HEK293T (cell line): ENCODE measurements at regions not wholly inside any gene's neighbourhood (a gene's known extent, or its start where the extent isn't known, plus 50 kb on each side); places are given as distances from the start of the nearest gene placed in this dataset.

Experiments
- CTCF ChIA-PET: fragments of 350-600 bp; formaldehyde crosslinking; extraction: SDS; loops from one replicate; lab custom pipeline; 2021; ENCODE audit warnings: antibody characterized with exemption, inconsistent platforms; lab: Yijun Ruan, JAX
- POLR2A ChIA-PET: fragments of 350-600 bp; formaldehyde crosslinking; extraction: SDS; loops from one replicate; lab custom pipeline; 2020; ENCODE audit warnings: antibody characterized with exemption, inconsistent platforms; lab: Yijun Ruan, JAX
- DNase-seq: peaks from one replicate; pipeline ENCODE4 v3.0.0; 2012; ENCODE audit warnings: mixed read lengths; ENCODE audit errors: extremely low spot score
- ARNT ChIP-seq: fragments of 450-650 bp; IDR thresholded peaks from 2 replicates; pipeline ENCODE4 v1.6.1; 2017; ENCODE audit warnings: mild to moderate bottlenecking
- BHLHE40 ChIP-seq: fragments of 450-650 bp; IDR thresholded peaks from 2 replicates; pipeline ENCODE4 v1.6.1; 2016; ENCODE audit warnings: mild to moderate bottlenecking, moderate library complexity, borderline replicate concordance
- CTBP1 ChIP-seq: fragments of 450-650 bp; IDR thresholded peaks from 2 replicates; pipeline ENCODE4 v1.6.1; 2016; ENCODE audit warnings: borderline replicate concordance
- ELF4 ChIP-seq: fragments of 450-650 bp; IDR thresholded peaks from 2 replicates; pipeline ENCODE4 v1.6.1; 2017; ENCODE audit warnings: antibody characterized with exemption
- FOXA1 ChIP-seq: fragments of 450-650 bp; IDR thresholded peaks from 2 replicates; pipeline ENCODE4 v1.6.1; 2016; ENCODE audit warnings: mild to moderate bottlenecking
- FOXK2 ChIP-seq: fragments of 450-650 bp; IDR thresholded peaks from 2 replicates; pipeline ENCODE4 v1.6.1; 2016; ENCODE audit warnings: mild to moderate bottlenecking
- FOXM1 ChIP-seq: fragments of 450-650 bp; IDR thresholded peaks from 2 replicates; pipeline ENCODE4 v1.6.1; 2017; ENCODE audit warnings: mild to moderate bottlenecking, borderline replicate concordance
- HDGF ChIP-seq: fragments of 450-650 bp; IDR thresholded peaks from 2 replicates; pipeline ENCODE4 v1.6.1; 2017; ENCODE audit warnings: antibody characterized with exemption, borderline replicate concordance
- L3MBTL2 ChIP-seq: fragments of 450-650 bp; conservative IDR thresholded peaks from 2 replicates; pipeline ENCODE4 v1.6.1; 2016; ENCODE audit warnings: mild to moderate bottlenecking
- LEF1 ChIP-seq: fragments of 450-650 bp; IDR thresholded peaks from 2 replicates; pipeline ENCODE4 v1.6.1; 2017; ENCODE audit warnings: mild to moderate bottlenecking, borderline replicate concordance
- NFRKB ChIP-seq: fragments of 450-650 bp; IDR thresholded peaks from 2 replicates; pipeline ENCODE4 v1.6.1; 2016; ENCODE audit warnings: mild to moderate bottlenecking, moderate library complexity
- PKNOX1 ChIP-seq: fragments of 450-650 bp; IDR thresholded peaks from 2 replicates; pipeline ENCODE4 v1.6.1; 2016
- SP1 ChIP-seq: fragments of 450-650 bp; IDR thresholded peaks from 2 replicates; pipeline ENCODE4 v1.6.1; 2017
- SUZ12 ChIP-seq: fragments of 450-650 bp; IDR thresholded peaks from 2 replicates; pipeline ENCODE4 v1.6.1; 2016; ENCODE audit warnings: mild to moderate bottlenecking
- TARDBP ChIP-seq: fragments of 450-650 bp; IDR thresholded peaks from 2 replicates; pipeline ENCODE4 v1.6.1; 2016
- ZNF384 ChIP-seq: fragments of 450-650 bp; IDR thresholded peaks from 2 replicates; pipeline ENCODE4 v1.6.1; 2016

DNA sequence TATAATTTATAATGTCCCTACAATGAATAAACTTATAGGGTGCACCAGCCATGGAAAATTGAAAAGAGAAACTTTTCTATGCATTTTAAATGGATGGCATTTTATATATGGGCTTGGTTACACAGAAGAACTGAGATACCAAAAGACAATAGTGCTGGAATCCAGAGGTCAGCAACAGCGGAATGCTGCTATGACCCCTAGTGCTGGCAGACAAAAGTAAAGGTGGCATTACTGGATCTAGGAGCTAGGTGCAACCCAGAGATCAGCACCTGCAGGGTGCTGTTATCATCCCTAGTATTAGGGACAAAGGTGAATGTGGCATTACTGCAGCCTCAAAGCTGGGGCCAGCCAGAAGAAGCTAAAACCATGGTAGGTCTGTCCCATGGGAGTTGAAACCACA lies 392.7 kb upstream of the ST6GAL2 start:
- CTCF ChIA-PET, result no interaction called here
- no peak for DNase-seq
- TF ChIP-seq SP1 (no peak), LEF1 (no peak), CTBP1 (no peak), HDGF (no peak), TARDBP (no peak), FOXM1 (no peak), FOXK2 (no peak), SUZ12 (no peak), PKNOX1 (no peak), ZNF384 (no peak), FOXA1 (no peak), ELF4 (no peak), L3MBTL2 (no peak), NFRKB (no peak), ARNT (no peak), BHLHE40 (no peak)

GRCh38 chr2:107281637-107282036 lies 395.7 kb upstream of the ST6GAL2 start:
- ChIA-PET CTCF (no interaction called here), POLR2A (no interaction called here)
- TF ChIP-seq ELF4 (no peak), PKNOX1 (no peak), FOXA1 (no peak), NFRKB (no peak), CTBP1 (no peak), SUZ12 (no peak), TARDBP (no peak), BHLHE40 (no peak), ARNT (no peak), FOXK2 (no peak), L3MBTL2 (no peak), ZNF384 (no peak), FOXM1 (no peak)
- DNase-seq, result no peak

More for the DNA sequence above, 392.7 kb upstream of the ST6GAL2 start:
- POLR2A ChIA-PET, result no interaction called here

DNA sequence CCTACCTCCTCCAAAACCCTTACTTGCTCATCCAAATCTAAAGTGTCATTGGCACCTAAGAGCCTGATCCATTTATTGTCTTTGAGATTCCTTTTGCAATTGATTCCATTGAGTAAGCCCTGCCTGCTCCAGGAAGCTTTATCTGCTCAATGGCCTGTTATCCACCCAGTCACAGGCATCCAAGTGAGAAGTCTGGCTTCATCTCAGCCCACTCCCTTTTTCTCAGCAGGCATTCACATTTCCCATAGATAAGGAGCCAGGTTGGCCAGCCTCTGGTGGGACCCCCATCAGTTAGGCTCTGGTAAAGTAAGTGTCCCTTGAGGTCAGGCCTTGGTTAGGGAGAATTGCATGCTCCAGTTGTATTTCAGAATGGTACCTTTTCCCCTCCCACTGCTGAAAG lies 396.2 kb upstream of the ST6GAL2 start:
- DNase-seq, result no peak
- CTCF ChIA-PET, result no interaction called here
- TF ChIP-seq NFRKB (no peak), FOXM1 (no peak), PKNOX1 (no peak)
- POLR2A ChIA-PET, result no interaction called here

GRCh38 chr2:107285621-107286299 lies 399.8 kb upstream of the ST6GAL2 start:
- ChIA-PET CTCF (no interaction called here), POLR2A (no interaction called here)
- TF ChIP-seq NFRKB (no peak), LEF1 (no peak), SP1 (no peak)
- DNase-seq, result no peak

DNA sequence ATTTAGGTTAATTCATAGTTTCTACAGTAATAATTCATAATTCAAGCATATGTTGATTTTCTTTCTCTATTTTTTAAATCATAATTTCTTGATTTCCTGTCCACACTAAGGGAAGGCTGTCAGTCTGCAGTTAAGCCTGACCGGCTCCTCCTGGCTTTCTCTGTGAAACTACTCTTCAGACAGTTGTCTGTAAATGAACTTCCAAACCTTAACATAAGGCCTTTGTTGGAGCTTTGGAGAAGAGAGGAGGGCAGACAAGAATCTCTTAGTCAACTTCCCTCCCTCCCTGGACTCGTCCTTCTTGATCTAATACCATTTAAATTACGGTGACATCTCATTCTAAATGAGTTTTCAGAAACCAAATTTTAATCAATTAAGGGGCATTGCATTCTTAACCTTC lies 404.1 kb upstream of the ST6GAL2 start:
- POLR2A ChIA-PET, result no interaction called here
- DNase-seq, result no peak
- CTCF ChIA-PET, result no interaction called here
- TF ChIP-seq NFRKB, result no peak
- no peak for TF ChIP-seq HDGF
- no peak for TF ChIP-seq SUZ12
- TF ChIP-seq TARDBP, result no peak

DNA sequence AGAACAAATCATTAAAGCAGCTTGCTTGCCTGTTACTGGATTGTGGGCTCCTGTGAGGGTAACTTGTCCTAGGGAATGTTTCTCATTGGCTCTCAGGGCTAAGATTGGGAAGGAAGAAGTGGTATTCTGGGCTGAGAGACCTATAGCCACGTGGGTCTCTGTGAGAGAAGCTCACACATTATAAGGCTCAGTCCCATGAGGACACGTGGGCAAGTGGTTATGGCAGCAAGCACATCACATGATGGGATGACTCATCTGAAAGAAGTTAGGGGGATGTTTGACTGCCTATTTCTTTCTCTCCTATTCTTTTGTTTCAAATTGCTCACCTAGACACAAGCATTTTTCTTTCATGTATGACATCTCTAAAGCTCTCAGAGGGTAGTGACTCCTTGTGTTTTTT lies 418.0 kb upstream of the ST6GAL2 start:
- ChIA-PET CTCF (no interaction called here), POLR2A (no interaction called here)
- TF ChIP-seq SUZ12 (no peak), FOXM1 (no peak), L3MBTL2 (no peak), HDGF (no peak), NFRKB (no peak), PKNOX1 (no peak), ZNF384 (no peak), FOXK2 (no peak), CTBP1 (no peak), TARDBP (no peak), LEF1 (no peak), SP1 (no peak), FOXA1 (no peak), ARNT (no peak), BHLHE40 (no peak), ELF4 (no peak)
- no peak for DNase-seq
